ENCODE measurements at regions not wholly inside any gene's neighbourhood (a gene's known extent, or its start where the extent isn't known, plus 50 kb on each side); places are given as distances from the start of the nearest gene placed in this dataset.

GRCh38 chr5:26519245-26519644, 519.1 kb downstream of the CDH9 start:
- intact Hi-C loops (cut with DNase I; ENCODE audit: low total_unique reads) (no loop called here), in situ Hi-C loops (cut with MboI; ENCODE audit: low pct_ligation_motif_present in 1 of 4, low pct_unique_long_range_greater_than_20kb in 1 of 4, low sequenced_read_pairs in 3 of 4) (no loop called here)
- Histone ChIP-seq H3K36me3 (no peaks in the 10 kb centered on the region), H3K4me3 (no peak overlapping the region), H3K9me3 (peaks cover 0 to under 1% of the 10 kb centered on the region in 2 donors), H3K27me3 (no peaks in the 10 kb centered on the region), H3K27ac (no peak overlapping the region), H3K4me1 (no peaks in the 10 kb centered on the region)
- WGBS, 2 donors (ENCODE audit: low coverage in 1 of 2): 46 to 53% methylated on average over 3 of the region's 3 CpGs
- TF ChIP-seq CTCF (IDR thresholded peaks at IDR 0.05): no peak
- no peak for TF ChIP-seq EP300 (IDR thresholded peaks at IDR 0.05; ENCODE audit: low read depth)
- no peak for DNase-seq

GRCh38 chr5:26518065-26518464, 520.3 kb downstream of the CDH9 start:
- H3K36me3 ChIP-seq: no peaks in the 10 kb centered on the region
- DNase-seq: no peak
- no peak overlapping the region for H3K27ac ChIP-seq
- in situ Hi-C loops (cut with MboI; ENCODE audit: low pct_ligation_motif_present in 1 of 4, low pct_unique_long_range_greater_than_20kb in 1 of 4, low sequenced_read_pairs in 3 of 4) (no loop called here), intact Hi-C loops (cut with DNase I; ENCODE audit: low total_unique reads) (no loop called here)
- TF ChIP-seq POLR2AphosphoS5 (IDR thresholded peaks at IDR 0.05) (no peak), CTCF (IDR thresholded peaks at IDR 0.05) (no peak), EP300 (IDR thresholded peaks at IDR 0.05; ENCODE audit: low read depth) (no peak), POLR2A (IDR thresholded peaks at IDR 0.05) (no peak)
- no peak overlapping the region for H3K4me3 ChIP-seq
- H3K4me1 ChIP-seq: no peaks in the 10 kb centered on the region
- H3K27me3 ChIP-seq: no peaks in the 10 kb centered on the region
- WGBS, 2 donors (ENCODE audit: low coverage in 1 of 2): 70 to 81% methylated on average over 5 of the region's 5 CpGs
- H3K9me3 ChIP-seq: peaks cover 0 to 6% of the 10 kb centered on the region in 2 donors

- Histone ChIP-seq H3K27me3 (no peaks in the 10 kb centered on the region), H3K4me1 (no peaks in the 10 kb centered on the region), H3K27ac (no peak overlapping the region), H3K4me3 (no peak overlapping the region), H3K36me3 (no peaks in the 10 kb centered on the region), H3K9me3 (no peaks in the 10 kb centered on the region)
- TF ChIP-seq POLR2AphosphoS5 (IDR thresholded peaks at IDR 0.05) (no peak), EP300 (IDR thresholded peaks at IDR 0.05; ENCODE audit: low read depth) (no peak), POLR2A (IDR thresholded peaks at IDR 0.05) (no peak), CTCF (IDR thresholded peaks at IDR 0.05) (no peak)
- intact Hi-C loops (cut with DNase I; ENCODE audit: low total_unique reads) (no loop called here), in situ Hi-C loops (cut with MboI; ENCODE audit: low pct_ligation_motif_present in 1 of 4, low pct_unique_long_range_greater_than_20kb in 1 of 4, low sequenced_read_pairs in 3 of 4) (no loop called here)
- DNase-seq: no peak
- 60 to 64% methylated on average over 5 of the region's 5 CpGs for WGBS, 2 donors (ENCODE audit: low coverage in 1 of 2)
These were observed 539.4 kb downstream of the CDH9 start for GRCh38 chr5:26498972-26499371.

GRCh38 chr5:26495437-26495836, 542.9 kb downstream of the CDH9 start:
- Histone ChIP-seq H3K4me3 (no peak overlapping the region), H3K9me3 (peaks cover 1 to 10% of the 10 kb centered on the region in 2 donors), H3K27me3 (no peaks in the 10 kb centered on the region), H3K36me3 (no peaks in the 10 kb centered on the region), H3K4me1 (no peaks in the 10 kb centered on the region), H3K27ac (no peak overlapping the region)
- TF ChIP-seq POLR2AphosphoS5 (IDR thresholded peaks at IDR 0.05) (no peak), CTCF (IDR thresholded peaks at IDR 0.05) (no peak), EP300 (IDR thresholded peaks at IDR 0.05; ENCODE audit: low read depth) (no peak), POLR2A (IDR thresholded peaks at IDR 0.05) (no peak)
- intact Hi-C loops (cut with DNase I; ENCODE audit: low total_unique reads): no loop called here
- in situ Hi-C loops (cut with MboI; ENCODE audit: low pct_ligation_motif_present in 1 of 4, low pct_unique_long_range_greater_than_20kb in 1 of 4, low sequenced_read_pairs in 3 of 4): no loop called here
- DNase-seq: no peak
- 27 to 60% methylated on average over 1 to 2 of the region's 2 CpGs for WGBS, 2 donors (ENCODE audit: low coverage in 1 of 2)
